ENCODE measurements at regions not wholly inside any gene's neighbourhood (a gene's known extent, or its start where the extent isn't known, plus 50 kb on each side); places are given as distances from the start of the nearest gene placed in this dataset.

DNA sequence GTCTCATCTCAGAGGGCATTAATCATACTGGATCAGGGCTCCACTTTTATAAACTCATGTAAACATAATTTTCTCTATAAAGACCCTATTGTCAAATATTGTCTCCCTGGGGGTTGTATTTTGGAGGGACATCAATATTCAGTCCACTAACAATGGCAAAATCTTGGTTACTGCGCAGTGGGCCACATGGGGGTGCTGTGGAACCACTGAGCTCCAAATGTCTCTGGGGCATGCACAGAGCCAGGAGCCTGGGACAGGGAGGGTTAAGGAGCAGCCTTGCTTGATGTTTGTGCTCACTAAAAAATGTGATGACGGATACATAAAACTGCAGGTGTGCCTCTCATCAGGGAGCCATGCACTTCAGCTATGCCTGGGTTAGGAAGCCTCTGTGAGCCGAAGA is 62.1 kb upstream of the PRSS58 start:
- no peaks in the 10 kb centered on the region for H3K36me3 ChIP-seq (replicated peaks in 1 of 2; ENCODE audit: control insufficient read depth in 1 of 2, insufficient read depth in 2 of 2, low read length in 2 of 2)
- no peaks in the 10 kb centered on the region for H3K9me3 ChIP-seq (ENCODE audit: low read length)
- no peak overlapping the region for H3K27ac ChIP-seq (ENCODE audit: extremely low read length, insufficient read depth, low read length)
- ATAC-seq, result peak; percentile 60
- no peak for FAIRE-seq
- no peaks in the 10 kb centered on the region for H4K20me1 ChIP-seq (ENCODE audit: insufficient read depth, low read length)
- H3K79me2 ChIP-seq (ENCODE audit: insufficient read depth, low read length), result no peaks in the 10 kb centered on the region
- no peak overlapping the region for H3K4me2 ChIP-seq (ENCODE audit: low read depth, low read length)
- in situ Hi-C loops (cut with HindIII; ENCODE audit: extremely low pct_ligation_motif_present, low pct_unique_long_range_greater_than_20kb) (no loop called here), intact Hi-C loops (cut with micrococcal nuclease; ENCODE audit: unreplicated experiment) (no loop called here)
- peak in 1 of 2 experiments; percentile 49; a peak in 2 of 4 replicates for TF ChIP-seq MAFK (conservative IDR thresholded peaks at IDR 0.05 in 1 of 2, IDR thresholded peaks at IDR 0.05 in 1 of 2; ENCODE audit: low read length in 2 of 2)
- no peak for TF ChIP-seq YY1 (IDR thresholded peaks at IDR 0.05; ENCODE audit: insufficient read depth, insufficient replicate concordance, low read depth, low read length)
- TF ChIP-seq, protein P1, sequence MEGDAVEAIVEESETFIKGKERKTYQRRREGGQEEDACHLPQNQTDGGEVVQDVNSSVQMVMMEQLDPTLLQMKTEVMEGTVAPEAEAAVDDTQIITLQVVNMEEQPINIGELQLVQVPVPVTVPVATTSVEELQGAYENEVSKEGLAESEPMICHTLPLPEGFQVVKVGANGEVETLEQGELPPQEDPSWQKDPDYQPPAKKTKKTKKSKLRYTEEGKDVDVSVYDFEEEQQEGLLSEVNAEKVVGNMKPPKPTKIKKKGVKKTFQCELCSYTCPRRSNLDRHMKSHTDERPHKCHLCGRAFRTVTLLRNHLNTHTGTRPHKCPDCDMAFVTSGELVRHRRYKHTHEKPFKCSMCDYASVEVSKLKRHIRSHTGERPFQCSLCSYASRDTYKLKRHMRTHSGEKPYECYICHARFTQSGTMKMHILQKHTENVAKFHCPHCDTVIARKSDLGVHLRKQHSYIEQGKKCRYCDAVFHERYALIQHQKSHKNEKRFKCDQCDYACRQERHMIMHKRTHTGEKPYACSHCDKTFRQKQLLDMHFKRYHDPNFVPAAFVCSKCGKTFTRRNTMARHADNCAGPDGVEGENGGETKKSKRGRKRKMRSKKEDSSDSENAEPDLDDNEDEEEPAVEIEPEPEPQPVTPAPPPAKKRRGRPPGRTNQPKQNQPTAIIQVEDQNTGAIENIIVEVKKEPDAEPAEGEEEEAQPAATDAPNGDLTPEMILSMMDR (CRISPR knock-in tag; IDR thresholded peaks at IDR 0.05), result peak; percentile 29
- no TSS peak for BruUV-seq (replicated peaks)
- no peak overlapping the region for H3K9ac ChIP-seq (ENCODE audit: insufficient read depth, low read depth, low read length)
- no peak overlapping the region for H2AFZ ChIP-seq (ENCODE audit: low read length)
- peaks cover 2 to 3% of the 10 kb centered on the region in 2 experiments; a peak in 1 of 5 replicates for H3K27me3 ChIP-seq (ENCODE audit: control insufficient read depth in 1 of 2, insufficient read depth in 2 of 2, low read length in 2 of 2)
- no peaks in the 10 kb centered on the region for H3K4me1 ChIP-seq (ENCODE audit: insufficient read depth, low read length)
- CTCF ChIA-PET (ENCODE audit: low intra/inter-chr PET ratio, low total read pairs), result no interaction called here
- no peak for DNase-seq (ENCODE audit: low spot score)
- POLR2A ChIA-PET, result no interaction called here
- WGBS (ENCODE audit: low lambda C conversion rate), result 6% methylated on average over 3 of the region's 3 CpGs
- no peak overlapping the region for H3K4me3 ChIP-seq (replicated peaks in 1 of 3; ENCODE audit: insufficient read depth in 1 of 3, low read depth in 2 of 3, low read length in 3 of 3)

DNA sequence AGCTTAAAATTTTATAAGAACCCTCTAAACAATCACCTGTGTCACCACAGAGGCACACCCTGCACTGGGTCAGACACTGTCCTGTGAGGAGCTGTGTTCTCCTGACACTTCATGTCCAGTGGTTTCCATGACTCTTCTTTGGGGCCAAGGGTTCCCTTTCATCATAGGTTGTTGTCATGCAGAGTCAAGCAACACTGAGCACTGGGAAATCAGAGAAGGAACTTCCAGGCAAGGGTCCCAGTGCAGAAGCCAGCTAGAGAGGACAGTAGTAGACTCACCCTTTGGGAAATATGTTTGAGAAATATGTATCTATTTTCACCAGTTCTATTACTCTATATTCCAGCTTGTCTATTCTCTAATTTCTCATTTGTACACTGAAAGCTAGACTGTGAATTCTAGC is 56.4 kb upstream of the PRSS58 start:
- no peaks in the 10 kb centered on the region for H3K4me1 ChIP-seq (ENCODE audit: insufficient read depth, low read length)
- peaks cover 0 to 5% of the 10 kb centered on the region in 2 experiments; a peak in 4 of 5 replicates for H3K27me3 ChIP-seq (ENCODE audit: control insufficient read depth in 1 of 2, insufficient read depth in 2 of 2, low read length in 2 of 2)
- no TSS peak for BruUV-seq (replicated peaks)
- ChIA-PET CTCF (ENCODE audit: low intra/inter-chr PET ratio, low total read pairs) (no interaction called here), POLR2A (no interaction called here)
- no peak overlapping the region for H3K4me3 ChIP-seq (replicated peaks in 1 of 3; ENCODE audit: insufficient read depth in 1 of 3, low read depth in 2 of 3, low read length in 3 of 3)
- TF ChIP-seq THAP9 (CRISPR knock-in tag; IDR thresholded peaks at IDR 0.05; ENCODE audit: borderline replicate concordance), result no peak
- no peak overlapping the region for H2AFZ ChIP-seq (ENCODE audit: low read length)
- intact Hi-C loops (cut with micrococcal nuclease; ENCODE audit: unreplicated experiment), result no loop called here
- no peaks in the 10 kb centered on the region for H3K79me2 ChIP-seq (ENCODE audit: insufficient read depth, low read length)
- FAIRE-seq (no peak), DNase-seq (ENCODE audit: low spot score) (no peak), ATAC-seq (no peak)
- no peaks in the 10 kb centered on the region for H3K36me3 ChIP-seq (replicated peaks in 1 of 2; ENCODE audit: control insufficient read depth in 1 of 2, insufficient read depth in 2 of 2, low read length in 2 of 2)
- H3K9ac ChIP-seq (ENCODE audit: insufficient read depth, low read depth, low read length), result no peak overlapping the region
- H3K4me2 ChIP-seq (ENCODE audit: low read depth, low read length), result no peak overlapping the region
- no peak overlapping the region for H3K27ac ChIP-seq (ENCODE audit: extremely low read length, insufficient read depth, low read length)
- H3K9me3 ChIP-seq (ENCODE audit: low read length), result no peaks in the 10 kb centered on the region
- in situ Hi-C loops (cut with HindIII; ENCODE audit: extremely low pct_ligation_motif_present, low pct_unique_long_range_greater_than_20kb), result no loop called here
- H4K20me1 ChIP-seq (ENCODE audit: insufficient read depth, low read length), result no peaks in the 10 kb centered on the region
